ENCODE measurements at regions not wholly inside any gene's neighbourhood (a gene's known extent, or its start where the extent isn't known, plus 50 kb on each side); places are given as distances from the start of the nearest gene placed in this dataset.

DNA sequence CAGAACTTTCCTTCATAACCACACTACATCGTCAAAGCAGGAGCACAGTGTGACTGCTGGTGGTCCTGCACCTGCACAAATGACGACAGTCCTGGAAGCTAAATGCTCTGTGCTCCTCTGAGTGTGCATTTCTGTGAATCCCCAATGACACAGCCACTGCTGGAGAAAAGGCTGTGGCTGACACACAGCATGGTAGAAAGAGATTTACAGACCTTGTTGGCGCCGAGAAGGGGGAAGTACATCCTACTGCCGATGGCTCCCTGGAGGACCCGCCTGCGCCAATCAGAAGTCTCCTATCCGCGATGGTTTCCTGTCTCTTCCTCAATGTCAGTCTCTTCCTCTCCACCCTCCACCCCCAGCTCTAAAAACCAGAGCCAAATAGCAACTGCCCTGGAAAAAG is 115.4 kb upstream of the RAB4A start:
- TF ChIP-seq CTCF (IDR thresholded peaks at IDR 0.05) (no peak), POLR2A (IDR thresholded peaks at IDR 0.05) (no peak)
